ENCODE measurements at regions not wholly inside any gene's neighbourhood (a gene's known extent, or its start where the extent isn't known, plus 50 kb on each side); places are given as distances from the start of the nearest gene placed in this dataset.

GRCh38 chr16:64740261-64740660, 381.6 kb downstream of the CDH11 start:
- Histone ChIP-seq H3K36me3 (ENCODE audit: insufficient read depth, low read length) (no peaks in the 10 kb centered on the region), H3K27me3 (ENCODE audit: insufficient read depth, low read length) (no peaks in the 10 kb centered on the region), H3K4me2 (ENCODE audit: insufficient read depth, low read length) (no peak overlapping the region), H3K27ac (ENCODE audit: low read depth, low read length) (no peak overlapping the region), H3K9me3 (ENCODE audit: low read depth, low read length) (no peaks in the 10 kb centered on the region), H3K4me1 (ENCODE audit: insufficient read depth, low read length) (peaks cover 17% of the 10 kb centered on the region), H2AFZ (ENCODE audit: low read length) (no peak overlapping the region), H3K4me3 (ENCODE audit: insufficient read depth, low read length) (no peak overlapping the region), H3K79me2 (ENCODE audit: insufficient read depth, low read length) (no peaks in the 10 kb centered on the region), H4K20me1 (ENCODE audit: insufficient read depth, low read length) (no peaks in the 10 kb centered on the region)
- no peak for TF ChIP-seq CTCF (IDR thresholded peaks at IDR 0.05; ENCODE audit: extremely low read depth, low read depth, low read length)
- DNase-seq (ENCODE audit: insufficient read length, low spot score, missing footprints), result no peak

GRCh38 chr16:64738321-64738960, 383.4 kb downstream of the CDH11 start:
- Histone ChIP-seq H4K20me1 (ENCODE audit: insufficient read depth, low read length) (no peaks in the 10 kb centered on the region), H2AFZ (ENCODE audit: low read length) (peak overlapping the region; percentile 74)
- no peak for TF ChIP-seq CTCF (IDR thresholded peaks at IDR 0.05; ENCODE audit: extremely low read depth, low read depth, low read length)

GRCh38 chr16:64736857-64737256, 385.0 kb downstream of the CDH11 start:
- H3K4me2 ChIP-seq (ENCODE audit: insufficient read depth, low read length), result no peak overlapping the region
- DNase-seq (ENCODE audit: insufficient read length, low spot score, missing footprints), result no peak
- no peak overlapping the region for H3K4me3 ChIP-seq (ENCODE audit: insufficient read depth, low read length)
- H2AFZ ChIP-seq (ENCODE audit: low read length), result no peak overlapping the region
- H3K27ac ChIP-seq (ENCODE audit: low read depth, low read length), result no peak overlapping the region
- H3K4me1 ChIP-seq (ENCODE audit: insufficient read depth, low read length), result peaks cover 17% of the 10 kb centered on the region
- no peaks in the 10 kb centered on the region for H3K27me3 ChIP-seq (ENCODE audit: insufficient read depth, low read length)
- H3K79me2 ChIP-seq (ENCODE audit: insufficient read depth, low read length), result no peaks in the 10 kb centered on the region
- no peaks in the 10 kb centered on the region for H3K36me3 ChIP-seq (ENCODE audit: insufficient read depth, low read length)
- H3K9me3 ChIP-seq (ENCODE audit: low read depth, low read length), result no peaks in the 10 kb centered on the region
- no peak for TF ChIP-seq CTCF (IDR thresholded peaks at IDR 0.05; ENCODE audit: extremely low read depth, low read depth, low read length)
- H4K20me1 ChIP-seq (ENCODE audit: insufficient read depth, low read length), result no peaks in the 10 kb centered on the region

More at GRCh38 chr16:64738321-64738960, 383.4 kb downstream of the CDH11 start:
- Histone ChIP-seq H3K4me1 (ENCODE audit: insufficient read depth, low read length) (peaks cover 17% of the 10 kb centered on the region), H3K4me2 (ENCODE audit: insufficient read depth, low read length) (peak overlapping the region; percentile 38), H3K79me2 (ENCODE audit: insufficient read depth, low read length) (no peaks in the 10 kb centered on the region), H3K27ac (ENCODE audit: low read depth, low read length) (peak overlapping the region; percentile 93), H3K9me3 (ENCODE audit: low read depth, low read length) (no peaks in the 10 kb centered on the region), H3K27me3 (ENCODE audit: insufficient read depth, low read length) (no peaks in the 10 kb centered on the region), H3K4me3 (ENCODE audit: insufficient read depth, low read length) (no peak overlapping the region), H3K36me3 (ENCODE audit: insufficient read depth, low read length) (no peaks in the 10 kb centered on the region)
- DNase-seq (ENCODE audit: insufficient read length, low spot score, missing footprints), result peak; percentile 62

- H3K4me1 ChIP-seq (ENCODE audit: insufficient read depth, low read length), result peaks cover 3% of the 10 kb centered on the region
- TF ChIP-seq CTCF (IDR thresholded peaks at IDR 0.05; ENCODE audit: extremely low read depth, low read depth, low read length), result no peak
Observed at GRCh38 chr16:64731891-64732290, 390.0 kb downstream of the CDH11 start.

More at GRCh38 chr16:64731891-64732290, 390.0 kb downstream of the CDH11 start:
- H3K27me3 ChIP-seq (ENCODE audit: insufficient read depth, low read length), result no peaks in the 10 kb centered on the region
- H3K4me2 ChIP-seq (ENCODE audit: insufficient read depth, low read length), result no peak overlapping the region
- no peaks in the 10 kb centered on the region for H3K79me2 ChIP-seq (ENCODE audit: insufficient read depth, low read length)
- H3K9me3 ChIP-seq (ENCODE audit: low read depth, low read length), result no peaks in the 10 kb centered on the region
- no peak overlapping the region for H3K27ac ChIP-seq (ENCODE audit: low read depth, low read length)
- no peaks in the 10 kb centered on the region for H4K20me1 ChIP-seq (ENCODE audit: insufficient read depth, low read length)
- H3K36me3 ChIP-seq (ENCODE audit: insufficient read depth, low read length), result no peaks in the 10 kb centered on the region
- DNase-seq (ENCODE audit: insufficient read length, low spot score, missing footprints), result no peak
- no peak overlapping the region for H2AFZ ChIP-seq (ENCODE audit: low read length)
- H3K4me3 ChIP-seq (ENCODE audit: insufficient read depth, low read length), result no peak overlapping the region

Measured in osteoblast (primary cell).